GM19467 (cell line): ENCODE measurements at regions not wholly inside any gene's neighbourhood (a gene's known extent, or its start where the extent isn't known, plus 50 kb on each side); places are given as distances from the start of the nearest gene placed in this dataset.

Experiments used
- ATAC-seq: cut with Tn5 transposase; IDR thresholded peaks from one replicate; pipeline ENCODE4 v1.9.1; 2021; ENCODE audit warnings: mild to moderate bottlenecking, moderate library complexity; ENCODE audit not compliant: unreplicated experiment

GRCh38 chr14:71273366-71273765 is 366.1 kb downstream of the PCNX1 start:
- ATAC-seq = no peak

- ATAC-seq = no peak
Observed at GRCh38 chr14:71284048-71284447, 376.8 kb downstream of the PCNX1 start.

DNA sequence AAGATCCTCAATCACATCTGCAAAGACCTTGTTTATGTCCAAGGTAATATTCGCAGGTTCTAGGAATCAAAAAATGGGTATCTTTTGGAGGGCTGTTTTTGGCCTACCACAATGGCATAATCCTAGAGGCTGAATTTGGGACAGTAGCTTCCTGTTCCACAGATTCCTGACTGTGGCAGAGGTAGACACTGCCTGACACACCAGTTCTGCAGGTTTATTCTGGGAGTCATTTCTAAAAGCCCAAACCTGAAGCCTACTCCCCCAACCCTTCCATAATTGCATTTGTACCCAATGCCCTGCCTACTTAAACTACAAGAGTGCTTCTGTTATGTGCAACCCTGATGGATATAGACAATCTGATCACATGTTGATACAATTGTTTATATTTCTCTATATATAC is 378.9 kb downstream of the PCNX1 start:
- ATAC-seq = no peak

- no peak for ATAC-seq
Observed at GRCh38 chr14:71287567-71287966, 380.3 kb downstream of the PCNX1 start.

- peak; percentile 79 for ATAC-seq
Observed at GRCh38 chr14:71289536-71289935, 382.3 kb downstream of the PCNX1 start.

DNA sequence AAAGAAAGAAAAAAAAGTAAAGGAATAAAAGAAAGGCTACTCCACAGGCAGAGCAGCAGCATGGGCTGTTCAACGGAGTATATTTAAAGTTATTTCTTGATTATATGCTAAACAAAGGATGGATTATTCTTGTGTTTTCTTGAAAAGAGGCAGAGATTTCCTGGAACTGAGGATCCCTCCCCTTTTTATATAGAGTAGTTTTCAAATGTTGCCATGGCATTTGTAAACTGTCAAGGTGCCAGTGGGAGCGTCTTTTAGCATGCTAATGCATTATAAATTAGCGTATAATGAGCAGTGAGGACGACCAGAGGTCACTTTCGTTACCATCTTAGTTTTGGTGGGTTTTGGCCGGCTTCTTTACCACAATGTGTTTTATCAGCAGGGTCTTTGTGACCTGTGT is 383.0 kb downstream of the PCNX1 start:
- ATAC-seq = no peak

- ATAC-seq = no peak
Observed at GRCh38 chr14:71290960-71291466, 383.8 kb downstream of the PCNX1 start.

GRCh38 chr14:71296184-71296583 is 388.9 kb downstream of the PCNX1 start:
- no peak for ATAC-seq

DNA sequence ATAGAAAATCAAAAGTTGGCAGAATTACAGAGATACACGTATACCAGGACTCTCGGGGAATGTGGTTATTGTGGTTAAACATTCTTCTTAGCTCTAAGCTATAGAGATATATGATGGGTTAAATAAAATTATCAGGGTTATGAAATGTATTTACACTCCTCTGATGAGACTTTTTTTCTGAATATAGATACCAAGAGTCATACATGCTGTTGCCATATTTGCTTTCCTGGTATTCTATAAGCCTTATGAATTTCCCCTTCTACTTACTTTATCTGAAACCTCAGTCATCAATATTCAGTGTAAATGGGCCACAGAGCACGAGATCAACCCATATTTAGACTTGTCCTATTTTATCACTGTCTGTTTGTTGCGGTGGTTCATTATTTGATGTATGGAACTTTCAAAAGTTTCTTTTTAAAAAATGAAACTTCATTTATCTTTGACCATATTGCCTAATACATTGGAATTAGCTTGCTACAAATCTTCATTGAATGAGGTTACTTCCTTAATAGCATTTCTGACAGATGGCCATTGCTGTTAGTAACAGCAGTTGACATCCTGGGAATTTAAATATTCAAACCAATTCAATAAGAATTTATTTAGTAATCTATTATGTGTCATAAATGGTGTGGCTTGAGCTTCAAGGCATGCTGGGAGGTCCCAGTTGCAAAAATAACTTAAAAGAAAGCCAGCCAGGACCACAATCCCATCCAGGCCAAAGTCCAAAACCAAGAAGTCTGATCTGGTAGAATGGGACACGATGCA is 393.5 kb downstream of the PCNX1 start:
- ATAC-seq = no peak

DNA sequence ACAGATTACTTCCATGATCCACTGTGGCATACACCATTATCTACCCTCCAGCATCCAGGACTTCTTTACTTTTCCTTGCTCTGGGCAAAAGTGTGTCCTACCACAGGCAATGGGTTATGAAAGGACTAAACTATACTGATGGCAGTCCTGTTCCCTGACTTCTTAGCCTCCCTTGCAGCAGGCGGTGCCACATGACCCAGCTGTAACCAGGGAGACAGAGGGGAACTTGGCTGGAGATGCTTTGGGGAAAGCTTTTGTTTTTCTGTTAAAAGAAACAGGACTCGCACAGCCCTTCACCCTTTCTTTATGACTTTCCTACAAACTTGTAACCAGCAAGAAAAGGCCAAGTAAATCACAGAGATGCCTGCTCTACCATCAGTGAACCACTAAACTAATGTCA is 394.4 kb downstream of the PCNX1 start:
- no peak for ATAC-seq

GRCh38 chr14:71304690-71305089 is 397.4 kb downstream of the PCNX1 start:
- ATAC-seq = no peak

DNA sequence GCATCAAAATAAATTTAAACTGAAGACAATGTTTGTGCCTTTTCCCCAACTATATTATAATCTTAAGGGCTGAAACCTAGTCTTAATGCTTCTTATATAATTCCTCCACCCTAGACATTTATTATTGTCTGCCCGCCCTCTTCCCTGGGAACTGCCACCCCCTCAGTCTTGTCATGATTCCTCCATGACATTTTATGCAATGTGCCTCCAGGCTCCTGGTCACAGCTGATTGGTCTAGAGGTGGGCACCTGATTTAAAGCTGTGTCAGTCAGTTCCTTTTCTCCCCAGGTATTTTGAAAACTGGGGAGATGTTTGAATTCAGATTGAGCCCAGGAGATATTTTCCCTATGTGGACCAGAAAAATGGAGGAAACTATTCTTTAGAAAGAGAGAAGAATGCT is 401.4 kb downstream of the PCNX1 start:
- no peak for ATAC-seq

GRCh38 chr14:71309756-71310155 is 402.5 kb downstream of the PCNX1 start:
- ATAC-seq = no peak

- no peak for ATAC-seq
Observed at GRCh38 chr14:71311061-71311460, 403.8 kb downstream of the PCNX1 start.

GRCh38 chr14:71314717-71315116 is 407.5 kb downstream of the PCNX1 start:
- no peak for ATAC-seq

GRCh38 chr14:71317385-71318096 is 410.3 kb downstream of the PCNX1 start:
- no peak for ATAC-seq

GRCh38 chr14:71318097-71318459 is 410.8 kb downstream of the PCNX1 start:
- ATAC-seq = no peak

- ATAC-seq = no peak
Observed at GRCh38 chr14:71319666-71320065, 412.4 kb downstream of the PCNX1 start.

DNA sequence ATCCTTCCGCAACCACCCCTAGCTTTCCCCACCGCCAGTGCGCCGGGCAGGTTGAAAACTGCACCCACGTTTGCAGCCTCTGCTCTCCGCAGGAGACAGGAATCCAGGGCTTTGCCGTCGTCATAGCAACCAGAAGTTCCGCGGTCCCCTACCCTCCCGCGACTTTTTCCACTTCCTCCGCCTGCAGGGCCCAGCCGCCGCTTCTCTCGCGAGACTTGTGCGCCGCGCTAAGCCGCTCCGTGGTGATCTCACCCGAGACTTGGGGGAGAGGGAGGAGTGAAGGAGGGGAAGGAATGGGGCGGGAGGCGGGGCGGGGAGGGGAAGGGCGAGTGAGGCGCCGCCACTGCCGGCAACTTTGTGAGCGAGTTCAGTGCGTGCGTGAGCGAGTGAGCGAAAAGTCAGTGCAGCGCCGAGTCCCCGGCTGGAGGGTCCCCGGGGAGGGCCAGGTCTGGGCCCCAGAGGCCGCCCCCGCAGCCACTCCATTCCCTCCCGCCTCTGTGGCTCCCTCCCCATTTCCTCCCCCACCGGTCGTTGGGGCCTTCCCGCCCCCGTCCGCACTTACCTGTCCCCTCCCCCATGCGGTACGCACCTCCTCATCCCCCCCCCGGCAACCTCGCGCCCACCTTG is 413.0 kb downstream of the PCNX1 start, which contains the start of gene SIPA1L1:
Gene SIPA1L1, plus strand, starts transcription at position 370 of the 627 bp plus-strand sequence.
- ATAC-seq = peak; percentile 71

DNA sequence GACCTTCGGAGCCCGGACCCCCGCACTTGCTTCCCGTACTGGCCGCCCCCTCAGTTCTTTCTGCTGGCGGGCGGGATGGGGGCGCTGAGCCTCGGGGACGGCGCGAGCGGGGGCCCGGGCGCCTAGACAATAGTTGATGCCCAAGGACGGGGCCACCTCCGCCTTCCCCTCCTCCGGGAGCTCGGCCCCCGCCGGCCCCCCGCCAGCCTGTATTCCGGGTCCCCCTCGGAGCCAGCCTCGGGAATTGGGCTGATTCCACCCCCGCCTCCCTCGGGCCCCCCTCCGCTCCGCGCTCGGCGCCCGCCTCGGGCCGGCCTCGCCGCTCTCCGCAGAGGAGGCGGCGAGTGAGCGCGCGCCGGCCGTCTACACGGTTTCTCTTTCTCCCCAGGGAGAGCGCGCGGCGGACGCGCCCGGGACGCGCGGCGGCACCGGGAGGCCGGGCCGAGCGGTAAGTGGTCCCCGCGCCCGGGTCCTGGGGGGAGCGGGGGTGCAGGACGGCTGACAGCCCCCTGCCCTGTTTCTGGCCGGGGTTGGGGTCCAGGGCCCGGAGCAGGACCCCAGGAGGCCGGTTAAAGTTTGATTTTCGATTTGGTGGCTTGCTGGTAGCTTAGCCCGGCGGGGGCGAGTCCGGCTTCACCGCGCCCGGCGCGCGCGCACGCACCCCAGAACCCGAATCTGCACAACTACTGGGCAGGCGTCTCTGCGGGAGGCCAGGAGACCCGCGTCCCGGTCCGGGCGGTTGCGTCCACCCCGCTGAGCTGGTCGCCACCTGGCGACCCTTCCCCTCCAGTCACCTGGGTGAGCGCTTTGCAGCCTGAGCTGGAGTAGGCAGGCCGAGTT is 413.7 kb downstream of the PCNX1 start:
- ATAC-seq = peak; percentile 29
